Stimulated activated CD4-positive, alpha-beta T cell treated with anti-CD3 and anti-CD28 coated beads, TNF-alpha, amount 100 ng/mL, for 4 hours (primary cell): ENCODE measurements at regions not wholly inside any gene's neighbourhood (a gene's known extent, or its start where the extent isn't known, plus 50 kb on each side); places are given as distances from the start of the nearest gene placed in this dataset.
"Not testable (repeated sequence)": the region's sequence is repeated elsewhere in the genome, so short reads cannot be mapped to it uniquely, and the experiment has no call there.

ENCODE experiments used
- DNase-seq, 3 experiments: peaks; one replicate each; pipeline ENCODE4 v3.0.0-alpha.2; 2020; ENCODE audit warnings: low read depth in 3 of 3

DNA sequence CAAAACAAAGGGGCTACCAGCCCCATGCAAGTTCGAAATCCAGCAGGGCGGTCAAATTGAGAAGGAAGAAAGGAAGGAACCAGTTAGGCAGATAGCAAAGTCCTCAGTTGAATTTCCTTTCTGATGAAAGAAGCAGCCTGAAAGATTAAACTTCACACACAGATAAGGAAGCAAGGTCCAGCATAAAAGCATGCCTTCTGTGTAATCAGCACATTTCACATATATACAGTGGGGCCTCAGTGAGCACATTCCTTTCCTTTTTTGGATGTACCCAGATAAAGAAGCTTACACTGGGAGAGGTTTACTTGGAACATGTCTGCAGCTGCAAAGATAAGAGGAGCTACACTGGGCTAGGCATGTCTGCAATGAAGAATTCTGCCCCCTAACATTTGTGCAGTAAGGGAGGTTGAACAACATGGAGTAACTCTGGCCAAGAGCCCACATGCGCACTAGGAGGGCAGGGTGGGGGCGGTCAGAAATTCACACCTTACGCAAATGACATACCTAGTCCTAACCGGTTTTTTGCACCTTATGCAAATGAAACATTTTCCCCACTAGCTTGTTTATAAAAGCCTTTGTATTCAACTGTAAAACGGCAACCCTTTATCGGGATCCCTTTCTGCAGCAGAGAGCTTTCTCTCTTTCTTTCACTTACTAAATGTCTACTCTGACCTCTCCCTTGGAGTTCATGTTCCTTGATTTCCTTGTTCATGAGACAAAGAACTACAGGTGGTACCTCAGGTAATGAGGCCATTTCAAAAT, 149.7 kb upstream of the FBXL17 start:
- no peak for DNase-seq

DNA sequence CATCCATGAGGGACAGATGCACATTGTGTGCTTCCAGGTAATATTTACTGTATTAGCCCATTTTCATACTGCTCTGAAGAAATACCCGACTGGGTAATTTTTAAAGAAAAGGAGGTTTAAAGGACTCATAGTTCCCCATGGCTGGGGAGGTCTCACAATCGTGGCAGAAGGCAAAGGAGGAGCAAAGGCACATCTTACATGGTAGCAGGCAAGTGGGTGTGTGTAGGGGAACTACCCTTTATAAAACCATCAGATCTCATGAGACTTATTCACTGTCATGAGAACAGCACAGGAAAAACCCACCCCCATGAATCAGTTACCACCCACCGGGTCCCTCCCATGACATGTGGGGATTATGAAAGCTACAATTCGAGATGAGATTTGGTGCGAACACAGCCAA, 148.8 kb upstream of the FBXL17 start:
- no peak for DNase-seq

DNA sequence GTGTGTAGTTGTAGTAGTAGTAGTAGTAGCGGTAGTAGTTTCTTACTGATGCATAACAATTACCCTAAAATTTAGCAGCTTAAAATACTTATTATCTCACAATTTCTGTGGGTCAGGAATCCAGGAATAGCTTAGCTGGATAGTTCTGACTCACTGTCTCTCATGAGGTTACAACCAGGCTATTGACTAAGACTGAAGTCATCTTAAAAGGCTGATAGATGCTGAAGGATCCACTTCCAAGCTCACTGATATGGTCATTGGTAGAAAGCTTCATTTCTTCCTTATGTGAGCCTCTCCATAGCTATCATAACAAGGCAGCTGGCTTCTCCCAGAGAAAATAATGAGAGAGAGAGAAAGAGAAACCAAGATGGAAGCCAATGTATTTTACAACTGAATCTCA, 147.5 kb upstream of the FBXL17 start:
- no peak for DNase-seq

DNA sequence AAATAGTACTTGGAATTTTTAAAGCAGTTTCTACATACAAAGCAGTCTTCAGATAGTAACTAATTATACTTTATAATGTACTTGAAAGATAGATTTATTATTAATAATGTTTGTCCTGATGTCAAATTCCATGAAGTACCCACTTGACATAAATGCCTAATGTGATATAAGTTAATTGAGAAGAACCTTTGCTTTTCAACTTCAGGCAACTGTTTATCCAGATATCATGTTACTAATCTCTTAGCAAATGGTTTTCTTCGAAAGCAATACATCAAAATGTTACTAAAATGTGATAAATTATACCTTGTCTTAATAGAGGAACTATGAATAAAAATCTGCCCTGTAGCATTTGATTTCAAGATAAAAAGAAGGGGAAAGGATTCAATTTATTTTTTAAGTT, 146.8 kb upstream of the FBXL17 start:
- DNase-seq = no peak

DNA sequence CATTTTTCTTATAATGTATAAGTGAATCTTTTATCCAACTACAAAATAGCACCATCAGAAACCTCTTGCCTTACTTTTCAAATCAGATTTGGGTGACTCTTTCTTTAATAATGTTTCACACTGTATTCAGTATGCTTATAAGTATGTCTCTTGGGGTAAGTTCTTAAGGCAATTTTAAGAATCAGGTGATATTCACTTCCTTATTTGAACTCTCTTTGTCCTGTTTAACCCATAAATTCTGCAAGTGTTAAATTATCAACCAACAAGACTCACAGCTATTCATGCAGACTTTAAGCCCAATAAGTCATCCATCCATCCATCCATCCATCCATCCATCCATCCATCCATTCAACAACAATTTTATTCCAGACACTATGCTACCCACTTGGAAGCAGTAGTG, 142.7 kb upstream of the FBXL17 start:
- no peak for DNase-seq

DNA sequence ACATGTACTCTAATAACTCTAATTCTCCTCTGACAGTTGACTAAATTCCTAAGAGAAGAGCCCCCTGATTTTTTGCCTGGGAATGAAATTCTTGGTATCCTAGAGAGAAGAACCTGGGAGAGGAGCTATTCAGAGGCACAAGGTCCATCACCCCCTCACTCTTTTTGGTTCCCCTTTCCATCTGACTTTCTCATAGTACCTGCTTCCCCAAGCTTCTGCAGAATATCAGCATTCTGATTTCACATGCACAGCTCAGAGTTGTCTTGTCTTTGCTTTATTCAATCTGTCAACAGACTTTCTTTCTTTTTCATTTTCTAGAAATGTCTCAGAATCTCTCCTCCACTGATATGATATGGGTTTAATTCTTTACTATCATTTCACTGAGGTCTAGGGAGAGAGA, 141.5 kb upstream of the FBXL17 start:
- no peak for DNase-seq

DNA sequence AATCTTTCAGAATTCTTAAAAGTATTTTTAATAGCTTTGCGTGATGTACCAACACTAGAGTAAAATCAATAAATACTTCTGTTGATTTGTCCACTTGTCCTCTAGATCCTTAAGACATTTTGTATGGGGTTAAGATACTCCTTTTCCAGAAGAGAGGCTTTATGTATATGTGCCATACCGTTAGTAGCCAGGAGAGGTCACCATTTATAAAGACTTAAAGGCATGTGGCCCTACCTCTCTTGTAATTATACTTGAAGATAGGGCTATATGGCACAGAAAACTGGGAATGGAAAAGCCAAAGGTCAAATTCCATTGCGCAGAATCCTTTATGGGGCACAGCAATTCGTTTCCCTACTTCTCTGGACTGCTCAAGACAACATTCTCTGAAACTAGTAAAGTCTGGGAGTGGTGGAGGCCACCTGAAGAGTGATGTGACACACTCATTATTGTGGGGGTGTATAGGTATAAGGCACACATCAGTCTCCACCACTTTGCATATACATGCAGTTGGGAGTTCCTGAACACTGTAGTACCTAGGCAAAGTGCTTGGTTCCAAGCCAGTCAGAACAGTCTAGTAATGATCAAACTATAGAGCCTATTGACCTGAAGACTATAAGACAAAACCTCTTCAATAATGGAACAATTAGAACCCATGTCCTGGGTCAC, 140.1 kb upstream of the FBXL17 start:
- DNase-seq = no peak

DNA sequence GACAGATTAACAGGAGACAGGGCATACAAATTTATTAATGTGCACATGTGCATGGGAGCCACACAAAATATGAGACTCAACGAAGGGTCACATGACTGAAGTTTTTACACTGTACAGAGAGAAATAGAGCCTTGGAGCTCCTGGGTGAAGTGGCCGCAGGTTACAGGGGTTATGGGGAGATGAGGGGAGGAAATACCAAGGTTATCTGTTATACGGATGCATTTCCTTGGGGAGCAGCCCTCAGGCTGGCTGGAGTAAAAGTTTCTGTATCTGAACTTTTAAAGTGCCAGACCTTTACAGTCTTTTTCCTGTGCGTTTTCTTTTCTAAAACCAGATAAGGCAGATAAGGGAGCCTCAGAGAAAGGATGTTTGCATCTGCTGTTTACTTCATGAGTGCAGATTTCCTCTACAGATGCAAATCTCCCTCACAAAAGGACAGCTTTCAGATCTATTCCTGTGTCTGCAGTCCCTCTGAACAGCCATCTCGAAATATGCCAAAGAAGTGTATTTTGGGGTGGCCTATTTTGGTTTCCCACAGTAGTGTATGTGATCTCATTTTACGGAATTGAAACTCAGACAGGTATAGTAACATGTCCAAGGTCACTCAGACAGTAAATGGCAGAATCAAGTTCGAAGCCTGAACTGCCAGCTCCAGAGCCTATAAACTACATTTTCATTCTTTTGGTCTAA, 139.3 kb upstream of the FBXL17 start:
- DNase-seq = no peak

DNA sequence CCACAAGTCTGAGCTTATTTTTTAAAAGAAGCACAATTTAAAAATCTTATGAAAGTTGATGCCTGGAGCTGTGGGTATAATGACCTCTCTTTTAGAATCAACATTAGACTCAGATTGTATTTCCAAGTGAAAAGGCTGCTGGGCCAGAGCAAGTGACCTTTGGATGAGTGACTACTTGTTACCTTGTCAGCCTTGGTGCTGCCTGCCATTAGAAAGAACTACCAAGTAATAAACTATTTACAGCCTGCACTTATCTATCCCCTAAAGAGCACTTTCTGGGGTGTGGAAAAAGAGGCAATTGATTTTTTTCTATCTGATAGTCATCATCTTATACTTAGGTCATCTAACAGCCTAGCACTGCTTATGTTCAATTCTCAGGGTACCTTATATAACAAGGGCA, 134.9 kb upstream of the FBXL17 start:
- DNase-seq = no peak

DNA sequence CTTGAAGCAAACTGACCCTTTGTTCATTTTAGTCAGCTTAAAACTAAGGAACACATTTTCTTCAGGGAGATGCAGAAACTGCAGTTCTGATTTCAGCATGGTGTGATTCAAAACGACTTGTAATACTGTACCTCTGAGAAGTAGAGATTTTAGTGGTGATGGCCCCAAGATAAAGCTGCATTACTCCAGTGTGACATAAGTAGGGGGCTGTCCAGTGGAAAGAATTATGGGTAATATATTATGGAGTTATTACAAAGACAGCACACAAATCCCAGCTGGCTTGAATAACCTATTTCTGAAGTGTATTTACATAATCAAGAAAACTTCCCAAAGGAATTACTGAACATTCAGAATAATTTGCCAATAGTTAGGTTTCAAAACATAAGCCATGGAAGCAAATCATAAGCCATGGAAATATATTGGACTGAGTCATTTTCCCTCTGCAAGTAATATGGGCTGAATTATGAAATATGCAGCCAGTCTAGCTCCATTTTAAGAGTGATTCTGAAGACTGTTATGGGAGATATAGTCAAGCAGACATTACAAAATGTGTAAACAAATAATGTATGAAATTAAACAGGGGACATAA, 133.7 kb upstream of the FBXL17 start:
- DNase-seq = no peak

DNA sequence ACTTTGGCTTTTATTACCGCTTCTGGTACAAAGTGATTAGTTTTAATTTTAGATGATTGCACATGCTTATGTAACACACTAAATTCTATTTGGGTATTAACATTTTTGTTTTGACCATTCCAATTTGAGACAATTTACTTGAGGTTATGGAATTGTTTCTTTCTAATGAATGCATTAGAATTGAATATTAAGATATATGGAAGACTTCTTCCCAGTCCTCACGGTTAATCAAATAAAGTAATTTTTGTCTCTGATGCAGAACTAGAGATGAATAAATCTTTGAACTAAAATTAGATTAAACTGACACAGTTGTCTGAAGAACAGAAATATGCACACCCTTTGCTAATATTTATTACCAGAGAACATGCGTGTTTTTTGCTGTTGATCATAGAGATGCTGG, 127.1 kb upstream of the FBXL17 start:
- DNase-seq = no peak

DNA sequence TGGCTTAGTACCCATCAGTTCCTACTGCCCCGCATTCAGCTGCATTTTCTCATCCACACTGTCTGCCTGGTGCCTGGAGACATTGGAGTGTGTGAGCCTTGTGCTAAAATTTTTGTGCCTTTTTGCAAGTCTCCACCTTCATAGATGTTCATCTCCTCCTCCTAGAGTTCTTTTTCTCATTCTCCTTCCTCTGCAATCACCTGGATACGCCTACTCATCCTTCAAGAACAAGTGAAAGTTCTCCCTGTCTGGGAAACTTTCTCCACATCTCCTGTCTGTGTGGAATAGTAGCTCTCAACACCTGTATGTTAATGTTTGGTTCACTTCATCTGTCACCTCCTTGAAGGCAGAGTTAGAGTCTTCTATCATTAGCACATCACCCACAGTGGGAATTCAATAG, 125.7 kb upstream of the FBXL17 start:
- no peak for DNase-seq

DNA sequence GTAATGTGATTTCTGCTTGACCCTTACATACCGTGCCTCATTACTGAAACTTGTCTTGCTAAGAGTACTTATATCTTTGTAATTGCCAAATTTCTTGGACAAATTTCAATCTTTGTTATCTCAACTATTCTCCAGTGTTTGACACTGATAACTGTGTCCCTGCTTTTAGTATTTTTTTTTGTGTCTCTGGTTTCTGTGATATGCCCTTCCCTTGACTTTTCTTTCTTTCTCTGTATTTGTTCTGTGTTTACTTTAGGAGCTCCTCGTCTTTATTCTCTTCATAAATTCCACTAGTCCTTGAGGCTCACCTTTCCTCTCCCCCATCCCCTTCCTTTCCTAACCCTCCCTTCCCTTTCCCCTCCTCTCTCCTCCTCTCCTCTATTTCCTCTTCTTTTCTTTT, 123.7 kb upstream of the FBXL17 start:
- DNase-seq = no peak

DNA sequence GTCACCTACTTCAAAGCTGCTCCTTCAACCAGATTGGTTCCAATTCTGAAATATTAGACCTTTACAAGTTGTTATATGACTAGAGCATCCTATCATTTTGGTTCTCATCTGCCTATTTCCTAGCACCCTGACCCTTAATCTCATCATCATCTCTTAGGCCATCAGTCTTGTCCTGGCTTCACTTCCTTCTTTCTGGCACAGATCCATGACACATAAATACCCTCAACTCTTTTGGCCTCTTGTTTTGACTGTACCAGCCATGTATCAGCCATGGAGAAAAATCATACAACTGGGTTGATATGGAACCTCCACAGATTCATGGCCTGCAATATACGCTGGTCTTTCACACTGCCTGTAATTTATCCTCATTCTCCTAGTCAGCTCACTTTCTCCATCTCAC, 123.1 kb upstream of the FBXL17 start:
- DNase-seq = no peak

DNA sequence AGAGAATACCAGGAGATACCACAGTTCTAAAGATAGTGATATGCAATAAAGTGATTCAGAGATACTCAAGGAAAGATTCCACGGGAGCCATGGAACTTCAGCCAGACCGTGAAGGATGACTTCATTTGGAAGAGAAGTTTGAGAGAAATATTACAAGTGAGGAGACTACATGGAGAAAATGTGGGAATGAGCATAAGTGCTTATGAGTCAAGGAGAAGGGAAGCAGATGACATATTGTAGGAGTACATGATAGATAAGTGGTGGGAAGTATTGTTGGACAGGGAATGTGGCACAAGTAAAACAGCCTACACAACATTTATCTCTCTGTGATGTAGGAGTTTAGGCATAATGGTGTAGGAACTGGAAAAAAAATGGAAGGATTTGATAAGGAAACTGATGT, 122.1 kb upstream of the FBXL17 start:
- no peak for DNase-seq

DNA sequence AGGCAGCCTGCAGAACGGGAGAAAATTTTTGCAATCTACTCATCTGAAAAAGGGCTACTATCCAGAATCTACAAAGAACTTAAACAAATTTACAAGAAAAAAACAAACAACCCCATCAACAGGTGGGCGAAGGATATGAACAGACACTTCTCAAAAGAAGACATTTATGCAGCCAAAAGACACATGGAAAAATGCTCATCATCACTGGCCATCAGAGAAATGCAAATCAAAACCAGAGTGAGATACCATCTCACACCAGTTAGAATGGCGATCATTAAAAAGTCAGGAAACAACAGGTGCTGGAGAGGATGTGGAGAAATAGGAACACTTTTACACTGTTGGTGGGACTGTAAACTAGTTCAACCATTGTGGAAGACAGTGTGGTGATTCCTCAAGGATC, 113.7 kb upstream of the FBXL17 start:
- not testable (repeated sequence) for DNase-seq

DNA sequence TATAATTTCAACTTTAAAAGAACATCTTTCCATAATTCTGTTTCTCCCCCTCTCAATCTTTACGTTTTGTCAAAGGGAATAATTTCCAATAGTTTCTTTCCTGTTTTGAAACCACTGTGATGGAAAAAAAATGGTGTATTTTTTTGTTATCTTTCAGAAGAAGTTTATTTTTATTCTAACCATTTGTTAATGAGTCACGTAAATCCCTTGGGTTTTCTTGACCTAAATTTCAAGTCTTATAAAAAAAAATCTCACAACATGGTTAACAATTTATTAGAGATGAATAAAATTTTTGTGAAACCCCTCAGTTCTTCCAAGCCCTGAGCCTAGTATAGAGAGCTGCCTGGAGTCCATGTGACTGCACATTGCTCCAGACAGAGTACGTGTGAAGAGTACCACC, 106.1 kb upstream of the FBXL17 start:
- DNase-seq = no peak

DNA sequence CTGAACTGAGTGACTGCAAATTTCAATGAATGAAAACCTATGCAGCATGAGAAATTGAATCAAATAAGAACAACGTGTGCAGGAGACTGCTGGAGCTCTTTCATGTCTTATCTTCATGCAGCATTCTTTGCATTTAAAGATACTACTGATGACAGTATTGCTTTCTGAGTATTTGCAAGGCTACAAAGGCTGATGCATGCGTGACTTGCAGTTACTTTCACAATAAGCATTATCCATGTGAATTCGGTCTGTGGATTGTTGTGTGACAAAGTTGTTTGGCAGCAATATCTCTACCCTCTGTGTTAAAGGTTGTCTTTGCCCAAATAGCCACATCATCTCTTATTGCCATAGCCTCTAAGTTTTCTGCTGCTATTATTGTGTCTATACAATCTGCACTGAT, 102.1 kb upstream of the FBXL17 start:
- DNase-seq = no peak

DNA sequence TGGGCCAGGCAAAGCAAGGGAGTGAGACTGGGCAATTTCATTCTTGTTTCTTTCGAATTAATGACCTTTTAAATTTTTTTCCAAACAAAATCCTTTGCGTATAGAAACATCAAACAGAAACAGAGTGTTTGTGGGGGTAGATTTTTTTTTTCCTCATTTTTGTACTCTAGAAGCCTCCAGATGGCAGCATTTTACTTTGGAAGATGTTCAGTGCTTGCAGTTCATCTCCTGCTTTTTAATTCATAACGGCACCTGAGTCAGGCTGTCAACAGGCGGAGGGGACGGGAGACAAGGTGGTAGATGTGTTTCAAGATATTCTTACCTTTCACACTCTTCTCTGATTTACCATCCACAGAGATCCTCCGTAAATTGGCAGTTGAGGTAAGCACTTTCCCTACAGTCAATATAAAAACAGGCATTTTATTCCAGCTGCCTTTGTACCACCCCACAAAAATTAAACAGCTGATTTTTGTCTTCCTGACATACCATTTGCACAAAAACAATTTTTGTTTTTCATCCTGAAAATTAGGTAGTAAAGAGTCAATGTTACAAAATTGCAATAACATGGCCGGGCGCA, 99.5 kb upstream of the FBXL17 start:
- DNase-seq = no peak

DNA sequence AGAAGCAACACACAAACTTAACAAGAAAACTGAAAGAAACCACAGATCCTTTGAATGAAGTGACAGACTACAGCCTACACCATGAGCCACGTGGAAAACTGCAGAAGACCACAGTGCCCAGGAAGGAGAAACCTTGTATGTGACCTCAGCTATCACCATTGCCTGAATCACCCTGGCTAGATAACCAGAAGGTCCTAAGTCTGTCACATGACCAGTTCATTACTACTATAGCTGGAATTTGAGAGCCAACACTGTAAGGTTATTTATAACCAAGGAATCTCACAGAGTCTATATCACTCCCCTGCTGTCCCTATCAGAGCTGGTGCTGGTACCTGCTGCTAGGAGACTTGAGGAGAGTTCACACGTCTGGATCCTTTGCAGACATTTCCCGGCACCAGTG, 90.3 kb upstream of the FBXL17 start:
- no peak for DNase-seq

DNA sequence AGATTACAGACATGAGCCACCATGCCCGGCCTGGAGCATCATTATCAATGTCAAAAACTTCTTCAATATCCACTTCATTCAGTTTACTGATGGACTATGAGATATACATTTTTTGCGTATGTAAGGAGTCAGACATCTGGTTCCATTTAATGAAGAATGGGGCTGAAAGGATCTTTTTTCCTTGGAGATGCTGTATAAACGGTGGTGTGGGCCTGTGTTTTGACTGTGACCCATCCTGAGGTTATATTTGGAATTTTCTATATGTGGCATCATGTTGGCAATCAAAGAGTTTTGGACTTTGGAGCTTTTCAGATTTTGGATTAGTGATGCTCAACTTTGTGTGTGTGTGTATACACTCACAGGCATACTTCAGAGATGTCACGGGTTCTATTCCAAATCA, 85.7 kb upstream of the FBXL17 start:
- no peak for DNase-seq

DNA sequence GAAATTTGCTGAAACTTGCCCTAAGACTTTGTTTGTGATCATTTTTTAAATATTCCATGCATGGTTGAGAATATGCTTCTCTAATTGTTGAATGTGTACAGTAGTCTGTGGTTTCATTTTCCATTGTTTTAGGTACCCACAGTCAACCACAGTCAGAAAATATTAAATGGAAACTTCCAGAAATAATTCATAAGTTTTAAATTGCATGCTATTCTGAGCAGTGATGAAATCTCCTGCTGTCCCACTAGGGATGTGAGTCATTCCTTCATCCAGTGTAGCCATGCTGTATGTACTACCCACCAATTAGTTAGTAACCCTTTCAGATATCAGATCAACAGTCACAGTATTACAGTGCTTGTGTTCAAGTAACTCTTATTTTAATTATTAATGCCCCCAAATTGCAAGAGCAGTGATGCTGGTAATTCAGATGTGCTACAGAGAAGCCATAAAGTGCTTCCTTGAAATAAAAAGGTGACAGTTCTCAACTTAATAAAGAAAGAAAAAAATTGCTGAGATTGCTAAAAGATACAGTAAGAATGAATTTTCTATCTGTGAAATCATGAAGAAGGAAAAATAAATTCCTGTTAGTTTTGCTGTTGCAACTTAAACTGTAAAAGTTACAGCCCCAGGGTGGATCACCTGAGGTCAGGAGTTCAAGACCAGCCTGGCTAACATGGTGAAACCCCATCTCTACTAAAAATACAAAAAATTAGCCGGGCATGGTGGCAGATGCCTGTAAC, 79.9 kb upstream of the FBXL17 start:
- DNase-seq = no peak
